ENCODE measurements at regions not wholly inside any gene's neighbourhood (a gene's known extent, or its start where the extent isn't known, plus 50 kb on each side); places are given as distances from the start of the nearest gene placed in this dataset.

DNA sequence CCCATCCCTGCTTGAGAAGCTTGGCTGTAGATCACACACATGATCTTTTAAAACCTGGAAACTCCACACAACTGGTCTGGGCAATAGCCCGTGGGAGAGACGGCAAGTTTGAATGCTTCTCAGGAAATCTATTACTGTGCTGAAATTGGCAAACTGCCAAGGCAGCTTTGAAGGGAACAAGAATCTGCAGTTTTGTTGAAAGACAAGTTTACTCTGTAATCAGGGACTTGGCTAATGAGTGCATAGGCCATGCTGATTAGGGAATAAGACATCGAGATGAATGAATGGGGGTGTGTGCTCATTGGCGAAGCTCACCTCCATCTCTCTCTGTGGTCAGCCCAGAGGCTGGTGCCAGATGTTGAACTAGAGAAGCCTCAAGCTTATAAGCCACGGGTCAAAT lies 218.8 kb downstream of the HIPK3 start:
- TF ChIP-seq, protein P1, sequence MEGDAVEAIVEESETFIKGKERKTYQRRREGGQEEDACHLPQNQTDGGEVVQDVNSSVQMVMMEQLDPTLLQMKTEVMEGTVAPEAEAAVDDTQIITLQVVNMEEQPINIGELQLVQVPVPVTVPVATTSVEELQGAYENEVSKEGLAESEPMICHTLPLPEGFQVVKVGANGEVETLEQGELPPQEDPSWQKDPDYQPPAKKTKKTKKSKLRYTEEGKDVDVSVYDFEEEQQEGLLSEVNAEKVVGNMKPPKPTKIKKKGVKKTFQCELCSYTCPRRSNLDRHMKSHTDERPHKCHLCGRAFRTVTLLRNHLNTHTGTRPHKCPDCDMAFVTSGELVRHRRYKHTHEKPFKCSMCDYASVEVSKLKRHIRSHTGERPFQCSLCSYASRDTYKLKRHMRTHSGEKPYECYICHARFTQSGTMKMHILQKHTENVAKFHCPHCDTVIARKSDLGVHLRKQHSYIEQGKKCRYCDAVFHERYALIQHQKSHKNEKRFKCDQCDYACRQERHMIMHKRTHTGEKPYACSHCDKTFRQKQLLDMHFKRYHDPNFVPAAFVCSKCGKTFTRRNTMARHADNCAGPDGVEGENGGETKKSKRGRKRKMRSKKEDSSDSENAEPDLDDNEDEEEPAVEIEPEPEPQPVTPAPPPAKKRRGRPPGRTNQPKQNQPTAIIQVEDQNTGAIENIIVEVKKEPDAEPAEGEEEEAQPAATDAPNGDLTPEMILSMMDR (IDR thresholded peaks at IDR 0.05): no peak
- no peak for TF ChIP-seq POLR2A (IDR thresholded peaks at IDR 0.05)

All from heart left ventricle (tissue), 13 donors.